ENCODE measurements at regions not wholly inside any gene's neighbourhood (a gene's known extent, or its start where the extent isn't known, plus 50 kb on each side); places are given as distances from the start of the nearest gene placed in this dataset.

DNA sequence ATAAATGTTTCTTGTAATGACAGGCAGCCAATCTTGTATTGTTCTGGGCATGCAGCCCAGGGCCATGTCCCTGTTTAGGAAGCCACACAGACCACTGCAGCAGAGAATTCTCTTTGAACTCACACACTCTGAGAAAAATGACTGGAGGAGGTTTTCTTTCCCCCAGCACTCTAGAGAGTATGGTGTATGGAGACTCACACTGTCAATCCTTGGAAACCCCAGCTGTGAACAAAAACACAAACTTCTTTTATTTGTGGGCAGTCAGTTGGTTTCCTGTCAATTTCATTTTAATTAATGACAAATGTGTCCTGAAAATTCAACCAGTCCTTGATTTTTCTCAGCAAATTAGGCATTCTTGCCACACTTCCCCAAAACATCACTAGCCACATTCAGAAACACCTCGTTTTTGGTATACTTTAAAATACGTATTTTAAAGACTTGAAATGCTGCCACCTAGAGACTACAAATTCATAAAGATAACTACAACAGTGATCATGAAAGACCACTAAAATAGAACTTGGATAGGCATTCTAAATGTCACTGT lies 52.9 kb upstream of the UFL1 start:
- TF ChIP-seq, protein P1, sequence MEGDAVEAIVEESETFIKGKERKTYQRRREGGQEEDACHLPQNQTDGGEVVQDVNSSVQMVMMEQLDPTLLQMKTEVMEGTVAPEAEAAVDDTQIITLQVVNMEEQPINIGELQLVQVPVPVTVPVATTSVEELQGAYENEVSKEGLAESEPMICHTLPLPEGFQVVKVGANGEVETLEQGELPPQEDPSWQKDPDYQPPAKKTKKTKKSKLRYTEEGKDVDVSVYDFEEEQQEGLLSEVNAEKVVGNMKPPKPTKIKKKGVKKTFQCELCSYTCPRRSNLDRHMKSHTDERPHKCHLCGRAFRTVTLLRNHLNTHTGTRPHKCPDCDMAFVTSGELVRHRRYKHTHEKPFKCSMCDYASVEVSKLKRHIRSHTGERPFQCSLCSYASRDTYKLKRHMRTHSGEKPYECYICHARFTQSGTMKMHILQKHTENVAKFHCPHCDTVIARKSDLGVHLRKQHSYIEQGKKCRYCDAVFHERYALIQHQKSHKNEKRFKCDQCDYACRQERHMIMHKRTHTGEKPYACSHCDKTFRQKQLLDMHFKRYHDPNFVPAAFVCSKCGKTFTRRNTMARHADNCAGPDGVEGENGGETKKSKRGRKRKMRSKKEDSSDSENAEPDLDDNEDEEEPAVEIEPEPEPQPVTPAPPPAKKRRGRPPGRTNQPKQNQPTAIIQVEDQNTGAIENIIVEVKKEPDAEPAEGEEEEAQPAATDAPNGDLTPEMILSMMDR (IDR thresholded peaks at IDR 0.05) = no peak
- no peak for TF ChIP-seq EZH2 (IDR thresholded peaks at IDR 0.05; ENCODE audit: borderline replicate concordance, insufficient read depth, low read depth, low read length, poor library complexity, severe bottlenecking)
